OCI-LY7 (cell line): ENCODE measurements at regions not wholly inside any gene's neighbourhood (a gene's known extent, or its start where the extent isn't known, plus 50 kb on each side); places are given as distances from the start of the nearest gene placed in this dataset.

Experiments
- EZH2phosphoT487 ChIP-seq: fragments of 200-600 bp; sonication (generic); IDR thresholded peaks from 2 replicates; pipeline ENCODE4 v1.6.1; 2018; ENCODE audit warnings: low read depth, borderline replicate concordance, mild to moderate bottlenecking, mixed run types, antibody characterized with exemption, low read length, moderate library complexity, mixed read lengths
- TF ChIP-seq, protein P1 (sequence below): fragments of 200-600 bp; sonication (generic); conservative IDR thresholded peaks from 2 replicates; pipeline ENCODE4 v1.5.1; 2014; ENCODE audit warnings: mild to moderate bottlenecking, antibody characterized with exemption, low read length, moderate library complexity, mixed read lengths

- TF ChIP-seq, protein P1, sequence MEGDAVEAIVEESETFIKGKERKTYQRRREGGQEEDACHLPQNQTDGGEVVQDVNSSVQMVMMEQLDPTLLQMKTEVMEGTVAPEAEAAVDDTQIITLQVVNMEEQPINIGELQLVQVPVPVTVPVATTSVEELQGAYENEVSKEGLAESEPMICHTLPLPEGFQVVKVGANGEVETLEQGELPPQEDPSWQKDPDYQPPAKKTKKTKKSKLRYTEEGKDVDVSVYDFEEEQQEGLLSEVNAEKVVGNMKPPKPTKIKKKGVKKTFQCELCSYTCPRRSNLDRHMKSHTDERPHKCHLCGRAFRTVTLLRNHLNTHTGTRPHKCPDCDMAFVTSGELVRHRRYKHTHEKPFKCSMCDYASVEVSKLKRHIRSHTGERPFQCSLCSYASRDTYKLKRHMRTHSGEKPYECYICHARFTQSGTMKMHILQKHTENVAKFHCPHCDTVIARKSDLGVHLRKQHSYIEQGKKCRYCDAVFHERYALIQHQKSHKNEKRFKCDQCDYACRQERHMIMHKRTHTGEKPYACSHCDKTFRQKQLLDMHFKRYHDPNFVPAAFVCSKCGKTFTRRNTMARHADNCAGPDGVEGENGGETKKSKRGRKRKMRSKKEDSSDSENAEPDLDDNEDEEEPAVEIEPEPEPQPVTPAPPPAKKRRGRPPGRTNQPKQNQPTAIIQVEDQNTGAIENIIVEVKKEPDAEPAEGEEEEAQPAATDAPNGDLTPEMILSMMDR = no peak
- TF ChIP-seq EZH2phosphoT487 = no peak
These were observed 399.9 kb downstream of the FSCB start for GRCh38 chr14:44107156-44107555.
